IMR-90 (cell line): ENCODE measurements at regions not wholly inside any gene's neighbourhood (a gene's known extent, or its start where the extent isn't known, plus 50 kb on each side); places are given as distances from the start of the nearest gene placed in this dataset.
A peak's percentile ranks its signal among the peaks of the same experiment; 100 is the strongest.

Experiments
- ATAC-seq: fragments of 200-7000 bp; cut with Tn5 transposase; 2 replicates; pipeline ENCODE4 v1.9.1; 2020; ENCODE audit warnings: low read depth, mild to moderate bottlenecking, moderate library complexity
- BruUV-seq: library from RNA; stranded (reverse); fragments of 400-500 nt; replicated peaks from 2 replicates; lab custom pipeline; 2021; lab: Mats Ljungman, UMichigan
- CTCF ChIA-PET: fragments of 300-600 bp; formaldehyde crosslinking; extraction: SDS; loops from one replicate; lab custom pipeline; 2021; ENCODE audit warnings: antibody characterized with exemption; lab: Yijun Ruan, JAX
- POLR2A ChIA-PET: fragments of 300-600 bp; sonication (Branson Sonifier 250); formaldehyde crosslinking; loops from one replicate; lab custom pipeline; 2022; ENCODE audit warnings: antibody characterized with exemption; ENCODE audit not compliant: unreplicated experiment; lab: Charles Lee
- DNase-seq: peaks from one replicate; pipeline ENCODE4 v3.0.0; 2013
- H2AFZ ChIP-seq: replicated peaks from 2 replicates; pipeline ENCODE3; 2013; ENCODE audit warnings: low read length, mild to moderate bottlenecking; ENCODE audit not compliant: poor library complexity
- H2AK5ac ChIP-seq: 2 replicates; pipeline ENCODE4 v1.6.1; 2013; ENCODE audit warnings: low read depth, low read length, inconsistent platforms
- H2AK9ac ChIP-seq: replicated peaks from 2 replicates; pipeline ENCODE3; 2013; ENCODE audit warnings: mild to moderate bottlenecking, low read depth, low read length, moderate library complexity; ENCODE audit not compliant: poor library complexity
- H2BK120ac ChIP-seq: 2 replicates; pipeline ENCODE4 v1.6.1; 2013; ENCODE audit warnings: low read depth, low read length, inconsistent platforms
- H2BK15ac ChIP-seq: 3 replicates; pipeline ENCODE4 v1.6.1; 2013; ENCODE audit warnings: low read depth, low read length, inconsistent platforms
- H2BK20ac ChIP-seq: 2 replicates; pipeline ENCODE4 v1.6.1; 2013; ENCODE audit warnings: low read depth, mild to moderate bottlenecking, inconsistent platforms, low read length, moderate library complexity
- H2BK5ac ChIP-seq: 2 replicates; pipeline ENCODE4 v1.6.1; 2013; ENCODE audit warnings: mild to moderate bottlenecking, low read depth, low read length, inconsistent platforms; ENCODE audit not compliant: poor library complexity, severe bottlenecking
- H3K14ac ChIP-seq: replicated peaks from 2 replicates; pipeline ENCODE4 v1.6.1; 2013; ENCODE audit warnings: low read depth, low read length, inconsistent platforms
- H3K18ac ChIP-seq: 2 replicates; pipeline ENCODE4 v1.6.1; 2013; ENCODE audit warnings: low read depth, low read length, control low read depth
- H3K23ac ChIP-seq: 2 replicates; pipeline ENCODE4 v1.6.1; 2013; ENCODE audit warnings: low read depth, low read length, inconsistent platforms
- H3K27ac ChIP-seq: 2 replicates; pipeline ENCODE4 v1.5.1; 2013; ENCODE audit warnings: mild to moderate bottlenecking, control low read depth, low read length; ENCODE audit not compliant: insufficient read depth
- H3K27me3 ChIP-seq: 2 replicates; pipeline ENCODE4 v1.6.1; 2013; ENCODE audit warnings: low read length; ENCODE audit not compliant: control insufficient read depth, insufficient read depth
- H3K36me3 ChIP-seq: 2 replicates; pipeline ENCODE4 v1.6.1; 2013; ENCODE audit warnings: low read length, mixed read lengths; ENCODE audit not compliant: control insufficient read depth, insufficient read depth
- H3K4ac ChIP-seq: 2 replicates; pipeline ENCODE4 v1.6.1; 2013; ENCODE audit warnings: low read depth, low read length, inconsistent platforms
- H3K4me1 ChIP-seq: 2 replicates; pipeline ENCODE4 v1.6.1; 2013; ENCODE audit warnings: low read length, mixed read lengths; ENCODE audit not compliant: control insufficient read depth, insufficient read depth
- H3K4me2 ChIP-seq: 2 replicates; pipeline ENCODE4 v1.6.1; 2013; ENCODE audit warnings: low read depth, mild to moderate bottlenecking, control low read depth, low read length, moderate library complexity
- H3K4me3 ChIP-seq: 2 replicates; pipeline ENCODE4 v1.5.1; 2013; ENCODE audit warnings: low read depth, mild to moderate bottlenecking, control low read depth, low read length, moderate library complexity; ENCODE audit not compliant: insufficient read depth
- H3K56ac ChIP-seq: 2 replicates; pipeline ENCODE4 v1.6.1; 2013; ENCODE audit warnings: low read length, inconsistent platforms; ENCODE audit not compliant: insufficient read depth; ENCODE audit errors: extremely low read depth
- H3K79me1 ChIP-seq, 2 experiments: 2 replicates each; pipeline ENCODE4 v1.6.1; 2013; ENCODE audit warnings: low read length in 2 of 2, inconsistent platforms in 1 of 2, low read depth in 1 of 2
- H3K9ac ChIP-seq: 2 replicates; pipeline ENCODE4 v1.6.1; 2013; ENCODE audit warnings: low read depth, low read length, control low read depth
- H3K9me1 ChIP-seq: 2 replicates; pipeline ENCODE4 v1.6.1; 2013; ENCODE audit warnings: low read length, inconsistent platforms; ENCODE audit not compliant: insufficient read depth
- H3K9me3 ChIP-seq: 2 replicates; pipeline ENCODE4 v1.6.1; 2013; ENCODE audit warnings: low read length; ENCODE audit not compliant: control insufficient read depth, insufficient read depth
- H4K20me1 ChIP-seq: 2 replicates; pipeline ENCODE4 v1.6.1; 2013; ENCODE audit warnings: low read length, inconsistent platforms; ENCODE audit not compliant: insufficient read depth
- H4K5ac ChIP-seq: 2 replicates; pipeline ENCODE4 v1.6.1; 2013; ENCODE audit warnings: mild to moderate bottlenecking, low read depth, low read length, control low read depth
- H4K8ac ChIP-seq, 2 experiments: 2 replicates each; pipeline ENCODE4 v1.6.1; 2013; ENCODE audit warnings: low read depth in 2 of 2, low read length in 2 of 2, control low read depth in 1 of 2, inconsistent platforms in 1 of 2
- H4K91ac ChIP-seq: 2 replicates; pipeline ENCODE4 v1.6.1; 2013; ENCODE audit warnings: low read depth, low read length, inconsistent platforms; ENCODE audit not compliant: insufficient read depth
- CEBPB ChIP-seq: IDR thresholded peaks from 2 replicates; pipeline ENCODE4 v1.6.1; 2012; ENCODE audit warnings: low read depth, low read length, improper control_type of control experiment
- CHD1 ChIP-seq: IDR thresholded peaks from 2 replicates; pipeline ENCODE4 v1.6.1; 2012; ENCODE audit warnings: low read depth, low read length, improper control_type of control experiment
- MAFK ChIP-seq: IDR thresholded peaks from 2 replicates; pipeline ENCODE4 v1.6.1; 2012; ENCODE audit warnings: low read depth, low read length, improper control_type of control experiment
- MXI1 ChIP-seq: IDR thresholded peaks from 2 replicates; pipeline ENCODE4 v1.6.1; 2012; ENCODE audit warnings: low read depth, mild to moderate bottlenecking, low read length, moderate library complexity, borderline replicate concordance
- RFX5 ChIP-seq: IDR thresholded peaks from 2 replicates; pipeline ENCODE4 v1.8.0; 2012; ENCODE audit warnings: low read depth, mild to moderate bottlenecking, low read length, moderate library complexity
- WGBS, 2 experiments: methylation state at CpG; one replicate each; pipeline versions ENCODE4 v1.1.5 to v1.1.7; 2013; ENCODE audit warnings: missing lambda C conversion rate in 2 of 2; ENCODE audit not compliant: insufficient read length in 1 of 2; ENCODE audit errors: extremely low coverage in 2 of 2; 5-methylcytosine and 5-hydroxymethylcytosine counted together
- dilution Hi-C: fragments of 300-500 bp; cut with HindIII; formaldehyde crosslinking; loops from one replicate; pipeline ENCODE4 v1.14.3; 2018; ENCODE audit warnings: low sequenced_read_pairs; ENCODE audit not compliant: unreplicated experiment
- in situ Hi-C: fragments of 300-500 bp; cut with MboI; formaldehyde crosslinking; loops from 3 replicates; pipeline ENCODE4 v1.14.3; 2019; ENCODE audit warnings: low sequenced_read_pairs, inconsistent platforms, mixed read lengths
- intact Hi-C: fragments of 100-400 bp; cut with micrococcal nuclease; formaldehyde crosslinking; loops from 2 replicates; pipeline ENCODE4 v1.10.0; 2022
- TF ChIP-seq, protein P1 (sequence below): fragments of 150-350 bp; IDR thresholded peaks from 2 replicates; pipeline ENCODE4 v1.6.1; 2016; ENCODE audit warnings: low read depth, mild to moderate bottlenecking, low read length, moderate library complexity, borderline replicate concordance
- TF ChIP-seq, protein P2 (sequence below): conservative IDR thresholded peaks from 2 replicates; pipeline ENCODE4 v1.5.1; 2012; ENCODE audit warnings: mild to moderate bottlenecking, low read depth, low read length, improper control_type of control experiment

- Histone ChIP-seq H2AK9ac (no peak overlapping the region), H3K9me1 (no peaks in the 10 kb centered on the region), H3K23ac (no peak overlapping the region), H2AK5ac (no peak overlapping the region), H4K8ac (no peak overlapping the region), H3K14ac (no peak overlapping the region), H3K27me3 (peaks cover 7% of the 10 kb centered on the region), H2BK20ac (no peak overlapping the region), H4K5ac (no peak overlapping the region), H3K4me3 (no peak overlapping the region), H3K9ac (no peak overlapping the region), H2BK5ac (no peak overlapping the region), H3K4me1 (no peaks in the 10 kb centered on the region), H4K91ac (no peak overlapping the region), H4K20me1 (no peaks in the 10 kb centered on the region), H3K4ac (no peak overlapping the region), H3K9me3 (no peaks in the 10 kb centered on the region), H3K18ac (no peak overlapping the region), H2BK15ac (no peak overlapping the region), H2BK120ac (no peak overlapping the region), H3K27ac (no peak overlapping the region), H2AFZ (peak overlapping the region; percentile 39), H3K56ac (no peak overlapping the region), H3K4me2 (no peak overlapping the region), H3K79me1 (no peaks in the 10 kb centered on the region), H3K36me3 (no peaks in the 10 kb centered on the region)
- ChIA-PET POLR2A (no interaction called here), CTCF (no interaction called here)
- DNase-seq (no peak), ATAC-seq (no peak)
- in situ Hi-C loops: no loop called here
- no TSS peak for BruUV-seq
- WGBS, 2 experiments: 55% methylated on average over 7 of the region's 20 CpGs; no CpG with 5 or more reads in 1 of the 2 experiments
- intact Hi-C loops: no loop called here
- no peak for TF ChIP-seq MXI1
- TF ChIP-seq MAFK: no peak
- no peak for TF ChIP-seq CHD1
- TF ChIP-seq, protein P1, sequence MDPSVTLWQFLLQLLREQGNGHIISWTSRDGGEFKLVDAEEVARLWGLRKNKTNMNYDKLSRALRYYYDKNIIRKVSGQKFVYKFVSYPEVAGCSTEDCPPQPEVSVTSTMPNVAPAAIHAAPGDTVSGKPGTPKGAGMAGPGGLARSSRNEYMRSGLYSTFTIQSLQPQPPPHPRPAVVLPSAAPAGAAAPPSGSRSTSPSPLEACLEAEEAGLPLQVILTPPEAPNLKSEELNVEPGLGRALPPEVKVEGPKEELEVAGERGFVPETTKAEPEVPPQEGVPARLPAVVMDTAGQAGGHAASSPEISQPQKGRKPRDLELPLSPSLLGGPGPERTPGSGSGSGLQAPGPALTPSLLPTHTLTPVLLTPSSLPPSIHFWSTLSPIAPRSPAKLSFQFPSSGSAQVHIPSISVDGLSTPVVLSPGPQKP: no peak
- TF ChIP-seq, protein P2, sequence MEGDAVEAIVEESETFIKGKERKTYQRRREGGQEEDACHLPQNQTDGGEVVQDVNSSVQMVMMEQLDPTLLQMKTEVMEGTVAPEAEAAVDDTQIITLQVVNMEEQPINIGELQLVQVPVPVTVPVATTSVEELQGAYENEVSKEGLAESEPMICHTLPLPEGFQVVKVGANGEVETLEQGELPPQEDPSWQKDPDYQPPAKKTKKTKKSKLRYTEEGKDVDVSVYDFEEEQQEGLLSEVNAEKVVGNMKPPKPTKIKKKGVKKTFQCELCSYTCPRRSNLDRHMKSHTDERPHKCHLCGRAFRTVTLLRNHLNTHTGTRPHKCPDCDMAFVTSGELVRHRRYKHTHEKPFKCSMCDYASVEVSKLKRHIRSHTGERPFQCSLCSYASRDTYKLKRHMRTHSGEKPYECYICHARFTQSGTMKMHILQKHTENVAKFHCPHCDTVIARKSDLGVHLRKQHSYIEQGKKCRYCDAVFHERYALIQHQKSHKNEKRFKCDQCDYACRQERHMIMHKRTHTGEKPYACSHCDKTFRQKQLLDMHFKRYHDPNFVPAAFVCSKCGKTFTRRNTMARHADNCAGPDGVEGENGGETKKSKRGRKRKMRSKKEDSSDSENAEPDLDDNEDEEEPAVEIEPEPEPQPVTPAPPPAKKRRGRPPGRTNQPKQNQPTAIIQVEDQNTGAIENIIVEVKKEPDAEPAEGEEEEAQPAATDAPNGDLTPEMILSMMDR: no peak
- no peak for TF ChIP-seq CEBPB
- TF ChIP-seq RFX5: no peak
- dilution Hi-C loops: no loop called here
Observed at GRCh38 chr11:131235328-131236298, 134.8 kb upstream of the NTM start.
